Trophoblast cell (in vitro differentiated cells and primary cell): ENCODE measurements at regions not wholly inside any gene's neighbourhood (a gene's known extent, or its start where the extent isn't known, plus 50 kb on each side); places are given as distances from the start of the nearest gene placed in this dataset.

Experiments
- DNase-seq, 2 donors: peaks; one replicate each; pipeline ENCODE4 v3.0.0-alpha.2; 2016
- H2AFZ ChIP-seq: 2 replicates; pipeline ENCODE4 v1.6.1; 2013; ENCODE audit warnings: low read length, moderate library complexity, mild to moderate bottlenecking; ENCODE audit not compliant: insufficient read depth, poor library complexity
- H2AK5ac ChIP-seq: 2 replicates; pipeline ENCODE4 v1.6.1; 2013; ENCODE audit warnings: mild to moderate bottlenecking, low read length
- H2BK120ac ChIP-seq: 2 replicates; pipeline ENCODE4 v1.6.1; 2013; ENCODE audit warnings: low read length, mild to moderate bottlenecking, moderate library complexity; ENCODE audit not compliant: insufficient read depth, poor library complexity
- H2BK12ac ChIP-seq: 2 replicates; pipeline ENCODE4 v1.6.1; 2013; ENCODE audit warnings: mild to moderate bottlenecking, low read length, moderate library complexity
- H2BK5ac ChIP-seq: 2 replicates; pipeline ENCODE4 v1.6.1; 2013; ENCODE audit warnings: low read length, low read depth, moderate library complexity, mild to moderate bottlenecking; ENCODE audit not compliant: poor library complexity
- H3K14ac ChIP-seq: 2 replicates; pipeline ENCODE4 v1.6.1; 2013; ENCODE audit warnings: mild to moderate bottlenecking, low read length
- H3K18ac ChIP-seq: 2 replicates; pipeline ENCODE4 v1.6.1; 2013; ENCODE audit warnings: mild to moderate bottlenecking, low read length
- H3K23ac ChIP-seq: 2 replicates; pipeline ENCODE4 v1.6.1; 2013; ENCODE audit warnings: low read length
- H3K27ac ChIP-seq: 2 replicates; pipeline ENCODE4 v1.5.1; 2013; ENCODE audit warnings: low read depth, mild to moderate bottlenecking, inconsistent platforms, low read length, moderate library complexity
- H3K27me3 ChIP-seq: 2 replicates; pipeline ENCODE4 v1.6.1; 2013; ENCODE audit warnings: inconsistent platforms, mild to moderate bottlenecking, low read length, moderate library complexity; ENCODE audit not compliant: insufficient read depth
- H3K36me3 ChIP-seq, 2 experiments: 1 replicate in 1 of 2; 2 replicates in 1 of 2; pipeline ENCODE4 v1.6.1; 2013; ENCODE audit warnings: low read length in 2 of 2, mild to moderate bottlenecking in 2 of 2, moderate library complexity in 1 of 2; ENCODE audit not compliant: insufficient read depth in 2 of 2, control insufficient read depth in 1 of 2
- H3K4ac ChIP-seq: 2 replicates; pipeline ENCODE4 v1.6.1; 2013; ENCODE audit warnings: low read depth, mild to moderate bottlenecking, low read length, moderate library complexity
- H3K4me1 ChIP-seq, 2 experiments: 1 replicate in 1 of 2; 2 replicates in 1 of 2; pipeline ENCODE4 v1.6.1; 2013; ENCODE audit warnings: low read length in 2 of 2, mild to moderate bottlenecking in 2 of 2, moderate library complexity in 1 of 2; ENCODE audit not compliant: insufficient read depth in 2 of 2, control insufficient read depth in 1 of 2
- H3K4me2 ChIP-seq: 2 replicates; pipeline ENCODE4 v1.6.1; 2013; ENCODE audit warnings: inconsistent platforms, mild to moderate bottlenecking, low read length, moderate library complexity
- H3K4me3 ChIP-seq: 2 replicates; pipeline ENCODE4 v1.5.1; 2013; ENCODE audit warnings: mild to moderate bottlenecking, low read depth, low read length, inconsistent platforms
- H3K79me1 ChIP-seq: one replicate; pipeline ENCODE4 v1.6.1; 2013; ENCODE audit warnings: low read length
- H3K79me2 ChIP-seq: 2 replicates; pipeline ENCODE4 v1.6.1; 2013; ENCODE audit warnings: low read length, mild to moderate bottlenecking; ENCODE audit not compliant: control insufficient read depth, insufficient read depth, poor library complexity
- H3K9ac ChIP-seq: 2 replicates; pipeline ENCODE4 v1.6.1; 2013; ENCODE audit warnings: mild to moderate bottlenecking, low read length
- H3K9me3 ChIP-seq: 2 replicates; pipeline ENCODE4 v1.6.1; 2013; ENCODE audit warnings: low read depth, mild to moderate bottlenecking, control low read depth, inconsistent platforms, low read length; ENCODE audit not compliant: insufficient read depth
- H4K12ac ChIP-seq: 2 replicates; pipeline ENCODE4 v1.6.1; 2013; ENCODE audit warnings: low read depth, mild to moderate bottlenecking, low read length, moderate library complexity
- H4K8ac ChIP-seq: 2 replicates; pipeline ENCODE4 v1.6.1; 2013; ENCODE audit warnings: low read depth, mild to moderate bottlenecking, low read length, moderate library complexity
- H4K91ac ChIP-seq: one replicate; pipeline ENCODE4 v1.6.1; 2013; ENCODE audit warnings: low read depth, mild to moderate bottlenecking, low read length, moderate library complexity
- WGBS: extraction: QIAGEN DNeasy Blood & Tissue Kit; methylation state at CpG from one replicate; pipeline ENCODE4 v1.1.7; 2013; ENCODE audit warnings: missing lambda C conversion rate; ENCODE audit not compliant: insufficient read length, insufficient coverage; ENCODE audit errors: extremely low coverage; 5-methylcytosine and 5-hydroxymethylcytosine counted together

- Histone ChIP-seq H3K23ac (no peak overlapping the region), H3K27ac (no peak overlapping the region), H3K4ac (no peak overlapping the region), H3K79me1 (peaks cover 7% of the 10 kb centered on the region), H4K8ac (no peak overlapping the region), H3K14ac (no peak overlapping the region), H4K91ac (no peak overlapping the region), H3K36me3 (no peaks in the 10 kb centered on the region), H3K4me1 (peaks cover 0 to 5% of the 10 kb centered on the region in 2 experiments), H2BK120ac (no peak overlapping the region), H3K18ac (no peak overlapping the region), H2BK12ac (no peak overlapping the region), H3K4me3 (no peak overlapping the region), H3K4me2 (no peak overlapping the region), H2AK5ac (no peak overlapping the region), H3K9me3 (no peaks in the 10 kb centered on the region), H3K9ac (no peak overlapping the region), H3K79me2 (no peaks in the 10 kb centered on the region), H2BK5ac (no peak overlapping the region), H4K12ac (no peak overlapping the region), H2AFZ (no peak overlapping the region), H3K27me3 (no peaks in the 10 kb centered on the region)
- WGBS = no CpG with 5 or more reads among the region's 2 CpGs
- DNase-seq = no peak
These were observed 231.0 kb upstream of the HMGA2 start for GRCh38 chr12:65593239-65593701.

GRCh38 chr12:65594409-65594808 is 229.9 kb upstream of the HMGA2 start:
- no peak overlapping the region for H3K9ac ChIP-seq
- no peak for DNase-seq
- no peak overlapping the region for H2AK5ac ChIP-seq
- peak overlapping the region; percentile 29 for H2BK12ac ChIP-seq
- no peak overlapping the region for H3K4me2 ChIP-seq
- H2BK5ac ChIP-seq = no peak overlapping the region
- WGBS = no CpG with 5 or more reads among the region's 5 CpGs
- H3K4me1 ChIP-seq = peaks cover 0 to 5% of the 10 kb centered on the region in 2 experiments
- no peak overlapping the region for H3K18ac ChIP-seq
- H2AFZ ChIP-seq = no peak overlapping the region
- H3K4me3 ChIP-seq = no peak overlapping the region
- peak overlapping the region; percentile 20 for H3K27ac ChIP-seq
- no peak overlapping the region for H3K4ac ChIP-seq
- H3K79me2 ChIP-seq = no peaks in the 10 kb centered on the region
- H4K91ac ChIP-seq = no peak overlapping the region
- H3K36me3 ChIP-seq = no peaks in the 10 kb centered on the region
- H3K9me3 ChIP-seq = no peaks in the 10 kb centered on the region
- peaks cover 7% of the 10 kb centered on the region for H3K79me1 ChIP-seq
- peak overlapping the region; percentile 58 for H4K8ac ChIP-seq
- H3K23ac ChIP-seq = no peak overlapping the region
- H3K27me3 ChIP-seq = no peaks in the 10 kb centered on the region
- H4K12ac ChIP-seq = no peak overlapping the region
- H2BK120ac ChIP-seq = peak overlapping the region; percentile 40
- no peak overlapping the region for H3K14ac ChIP-seq

- H3K18ac ChIP-seq = no peak overlapping the region
- H3K4me2 ChIP-seq = no peak overlapping the region
- H2BK5ac ChIP-seq = no peak overlapping the region
- no peaks in the 10 kb centered on the region for H3K9me3 ChIP-seq
- no peaks in the 10 kb centered on the region for H3K79me2 ChIP-seq
- no peak overlapping the region for H3K27ac ChIP-seq
- H3K36me3 ChIP-seq = no peaks in the 10 kb centered on the region
- WGBS = no CpG with 5 or more reads among the region's 8 CpGs
- no peak overlapping the region for H2BK120ac ChIP-seq
- peaks cover 0 to 5% of the 10 kb centered on the region in 2 experiments for H3K4me1 ChIP-seq
- peaks cover 7% of the 10 kb centered on the region for H3K79me1 ChIP-seq
- no peak overlapping the region for H3K4ac ChIP-seq
- H2AK5ac ChIP-seq = no peak overlapping the region
- no peak overlapping the region for H2AFZ ChIP-seq
- H4K8ac ChIP-seq = peak overlapping the region; percentile 14
- no peak overlapping the region for H3K23ac ChIP-seq
- no peak overlapping the region for H4K12ac ChIP-seq
- H3K14ac ChIP-seq = no peak overlapping the region
- DNase-seq = no peak
- H3K4me3 ChIP-seq = no peak overlapping the region
- H4K91ac ChIP-seq = peak overlapping the region; percentile 75
- no peaks in the 10 kb centered on the region for H3K27me3 ChIP-seq
- no peak overlapping the region for H3K9ac ChIP-seq
- peak overlapping the region; percentile 6 for H2BK12ac ChIP-seq
These were observed 229.2 kb upstream of the HMGA2 start for GRCh38 chr12:65595016-65595560.

- Histone ChIP-seq H2BK120ac (no peak overlapping the region), H2BK5ac (no peak overlapping the region), H4K91ac (no peak overlapping the region), H4K12ac (no peak overlapping the region), H3K4me3 (no peak overlapping the region), H3K79me2 (no peaks in the 10 kb centered on the region), H2AK5ac (no peak overlapping the region), H3K79me1 (peaks cover 7% of the 10 kb centered on the region), H3K9ac (no peak overlapping the region), H3K18ac (no peak overlapping the region), H3K4ac (no peak overlapping the region), H3K36me3 (no peaks in the 10 kb centered on the region), H3K9me3 (no peaks in the 10 kb centered on the region), H3K14ac (no peak overlapping the region), H3K27me3 (no peaks in the 10 kb centered on the region), H3K23ac (no peak overlapping the region), H4K8ac (no peak overlapping the region), H2AFZ (no peak overlapping the region), H2BK12ac (peak overlapping the region; percentile 66), H3K27ac (no peak overlapping the region), H3K4me2 (no peak overlapping the region), H3K4me1 (peaks cover 0 to 5% of the 10 kb centered on the region in 2 experiments)
- no peak for DNase-seq
- WGBS = no CpG with 5 or more reads among the region's 3 CpGs
These were observed 227.7 kb upstream of the HMGA2 start for GRCh38 chr12:65596514-65597091.
